CD4-positive, alpha-beta T cell treated with Interferon gamma for 1 hour (primary cell): ENCODE measurements at regions not wholly inside any gene's neighbourhood (a gene's known extent, or its start where the extent isn't known, plus 50 kb on each side); places are given as distances from the start of the nearest gene placed in this dataset.
"Not testable (repeated sequence)": the region's sequence is repeated elsewhere in the genome, so short reads cannot be mapped to it uniquely, and the experiment has no call there.

Experiments
- DNase-seq: peaks from one replicate; pipeline ENCODE4 v3.0.0-alpha.2; 2020

GRCh38 chr15:30688684-30689083 lies 62.8 kb downstream of the ARHGAP11B start:
- DNase-seq = not testable (repeated sequence)

GRCh38 chr15:30690153-30690552 lies 64.2 kb downstream of the ARHGAP11B start:
- not testable (repeated sequence) for DNase-seq

- not testable (repeated sequence) for DNase-seq
Observed at GRCh38 chr15:30695811-30696210, 69.9 kb downstream of the ARHGAP11B start.

- not testable (repeated sequence) for DNase-seq
Observed at GRCh38 chr15:30696439-30697314, 70.7 kb downstream of the ARHGAP11B start.

GRCh38 chr15:30697315-30697685 lies 71.4 kb downstream of the ARHGAP11B start:
- not testable (repeated sequence) for DNase-seq

- not testable (repeated sequence) for DNase-seq
Observed at GRCh38 chr15:30700006-30700597, 74.2 kb downstream of the ARHGAP11B start.

- DNase-seq = not testable (repeated sequence)
Observed at GRCh38 chr15:30707976-30708685, 82.2 kb downstream of the ARHGAP11B start.

GRCh38 chr15:30708809-30709208 lies 82.9 kb downstream of the ARHGAP11B start:
- DNase-seq = not testable (repeated sequence)

GRCh38 chr15:30718038-30718643 lies 92.2 kb downstream of the ARHGAP11B start:
- DNase-seq = not testable (repeated sequence)

GRCh38 chr15:30719363-30719762 lies 93.4 kb downstream of the ARHGAP11B start:
- DNase-seq = not testable (repeated sequence)

- not testable (repeated sequence) for DNase-seq
Observed at GRCh38 chr15:30720825-30721224, 94.9 kb downstream of the ARHGAP11B start.

GRCh38 chr15:30721529-30721928 lies 95.6 kb downstream of the ARHGAP11B start:
- DNase-seq = not testable (repeated sequence)

GRCh38 chr15:30723540-30724175 lies 97.7 kb downstream of the ARHGAP11B start:
- not testable (repeated sequence) for DNase-seq

- DNase-seq = not testable (repeated sequence)
Observed at GRCh38 chr15:30729880-30730590, 104.1 kb downstream of the ARHGAP11B start.

GRCh38 chr15:30730633-30731032 lies 104.7 kb downstream of the ARHGAP11B start:
- not testable (repeated sequence) for DNase-seq

GRCh38 chr15:30732100-30732499 lies 106.2 kb downstream of the ARHGAP11B start:
- DNase-seq = not testable (repeated sequence)

- not testable (repeated sequence) for DNase-seq
Observed at GRCh38 chr15:30735884-30736564, 110.1 kb downstream of the ARHGAP11B start.

- DNase-seq = not testable (repeated sequence)
Observed at GRCh38 chr15:30742796-30743195, 116.9 kb downstream of the ARHGAP11B start.

- DNase-seq = not testable (repeated sequence)
Observed at GRCh38 chr15:30749048-30749447, 123.1 kb downstream of the ARHGAP11B start.

GRCh38 chr15:30755036-30755687 lies 129.2 kb downstream of the ARHGAP11B start:
- peak; percentile 53 for DNase-seq
